GM19452 (cell line): ENCODE measurements at regions not wholly inside any gene's neighbourhood (a gene's known extent, or its start where the extent isn't known, plus 50 kb on each side); places are given as distances from the start of the nearest gene placed in this dataset.
"Not testable (repeated sequence)": the region's sequence is repeated elsewhere in the genome, so short reads cannot be mapped to it uniquely, and the experiment has no call there.

ENCODE experiments used
- ATAC-seq: cut with Tn5 transposase; IDR thresholded peaks from one replicate; pipeline ENCODE4 v1.9.1; 2021; ENCODE audit not compliant: unreplicated experiment

DNA sequence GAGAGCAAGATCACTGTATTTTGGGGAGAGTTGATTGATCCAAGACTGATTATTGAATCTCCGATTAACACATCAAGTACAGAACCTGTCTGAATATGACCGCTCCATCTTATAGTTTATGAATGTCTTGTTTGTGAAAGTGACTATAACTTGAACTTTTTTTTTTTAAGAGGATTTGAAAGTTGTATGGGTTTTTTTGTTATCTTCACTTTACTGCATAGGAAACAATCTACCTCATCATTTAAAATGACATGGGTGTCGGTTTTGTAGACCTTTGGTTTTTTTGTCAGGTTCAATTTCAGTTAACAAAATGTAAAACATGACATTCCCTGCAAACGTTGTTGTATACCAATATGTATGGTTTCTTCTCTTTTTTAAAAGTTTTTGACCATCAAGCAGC is 103.0 kb upstream of the NUDT6 start:
- ATAC-seq: no peak

DNA sequence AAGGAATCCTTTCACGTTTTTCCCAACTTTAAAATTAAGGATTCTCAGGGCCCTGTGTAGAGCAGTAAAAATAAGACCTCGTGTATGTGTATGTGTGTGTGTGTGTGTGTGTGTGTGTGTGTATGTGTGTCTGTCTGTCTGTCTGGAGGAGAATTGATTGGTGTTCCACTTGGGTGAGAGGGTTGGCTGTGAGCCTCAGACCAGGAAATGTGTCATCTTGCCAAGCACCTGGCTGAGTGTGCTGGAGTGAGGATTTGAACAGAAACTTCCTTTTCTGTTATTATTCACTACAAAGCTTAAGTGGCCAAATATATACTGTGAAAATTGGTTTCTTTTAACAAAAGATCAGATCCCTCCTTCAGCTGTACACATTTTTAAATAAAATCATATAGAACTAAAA is 103.6 kb upstream of the NUDT6 start:
- not testable (repeated sequence) for ATAC-seq

- no peak for ATAC-seq
Observed at GRCh38 chr4:123031664-123032063, 109.3 kb upstream of the NUDT6 start.

- ATAC-seq: no peak
Observed at GRCh38 chr4:123034023-123034422, 111.6 kb upstream of the NUDT6 start.

DNA sequence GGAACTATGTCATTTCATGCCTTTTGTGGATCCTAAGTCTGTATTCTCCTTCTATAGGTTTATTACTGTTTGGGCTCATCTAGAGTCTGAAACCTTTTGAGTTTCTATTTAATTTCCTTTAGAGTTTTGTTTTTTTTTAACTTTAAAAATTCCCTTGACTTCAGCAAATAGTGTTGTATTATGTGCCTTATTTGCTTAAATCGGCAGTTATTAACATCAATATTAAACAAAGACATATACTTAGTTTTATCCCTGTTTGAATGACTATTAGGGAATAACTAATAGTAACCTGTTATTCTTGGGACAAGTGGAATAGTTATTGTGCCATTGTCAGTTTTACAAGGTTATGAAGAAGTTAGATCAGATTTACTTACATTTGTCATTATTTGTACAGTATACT is 112.8 kb upstream of the NUDT6 start:
- ATAC-seq: no peak

DNA sequence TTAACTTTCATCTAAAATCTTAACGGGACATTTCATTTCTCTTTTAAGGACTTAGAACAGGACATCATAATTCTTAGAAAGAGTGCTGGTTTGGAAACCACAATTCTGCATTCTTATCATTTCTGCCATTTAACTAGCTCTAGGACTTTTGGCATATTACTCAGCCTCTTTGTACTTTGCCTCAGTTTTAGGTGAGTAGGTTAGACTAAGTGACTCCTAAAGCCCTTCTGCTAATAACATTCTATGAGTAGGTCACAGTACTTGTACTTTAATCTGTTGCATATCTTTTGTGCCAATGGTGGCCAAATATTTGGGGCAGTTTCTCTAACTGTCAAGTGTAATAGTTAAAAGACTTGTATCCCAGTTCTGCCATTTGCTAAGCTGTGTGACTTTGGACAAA is 115.4 kb upstream of the NUDT6 start:
- no peak for ATAC-seq

GRCh38 chr4:123042095-123042494 is 119.7 kb upstream of the NUDT6 start:
- ATAC-seq: no peak

DNA sequence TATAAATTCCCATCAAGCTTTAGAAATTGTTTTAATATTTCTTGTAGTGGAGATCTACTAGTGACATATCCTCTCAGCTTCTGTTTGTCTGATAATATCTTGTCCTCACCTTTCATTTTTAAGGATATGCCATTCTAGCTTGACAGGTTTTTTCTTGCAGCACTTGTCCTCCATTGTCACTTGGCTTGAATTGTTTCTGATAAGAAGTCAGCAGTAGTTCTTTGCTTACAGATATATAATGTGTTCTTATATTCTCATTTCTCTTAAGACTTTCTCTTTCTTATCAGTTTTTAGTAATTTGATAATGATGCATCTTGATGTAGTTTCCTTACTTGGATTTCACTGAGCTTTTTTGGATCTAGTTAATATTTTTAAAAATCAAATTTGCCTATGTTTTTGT is 120.6 kb upstream of the NUDT6 start:
- ATAC-seq: no peak

GRCh38 chr4:123043793-123044425 is 121.5 kb upstream of the NUDT6 start:
- ATAC-seq: no peak

GRCh38 chr4:123046096-123046495 is 123.7 kb upstream of the NUDT6 start:
- no peak for ATAC-seq

- no peak for ATAC-seq
Observed at GRCh38 chr4:123050018-123050417, 127.6 kb upstream of the NUDT6 start.

GRCh38 chr4:123052007-123052406 is 129.6 kb upstream of the NUDT6 start:
- no peak for ATAC-seq

DNA sequence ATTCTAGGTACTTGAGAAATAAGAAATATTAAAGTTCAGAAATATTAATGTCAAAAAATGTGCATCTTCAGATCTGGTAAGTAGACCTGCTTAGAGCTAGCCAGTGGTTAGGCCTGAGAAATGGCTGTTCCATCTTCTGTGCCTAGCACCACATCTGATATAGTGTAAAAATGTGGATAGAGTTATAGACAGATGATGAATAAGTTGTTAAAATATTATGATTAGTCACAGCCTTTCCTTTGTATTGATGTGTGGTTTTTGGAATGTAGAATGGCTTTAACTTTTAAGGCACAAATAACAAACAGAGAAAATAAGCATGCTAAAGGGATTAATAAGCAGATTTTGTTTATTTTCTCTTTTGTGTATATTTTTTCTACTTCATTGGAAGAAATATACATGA is 133.5 kb upstream of the NUDT6 start:
- ATAC-seq: no peak

GRCh38 chr4:123060039-123060770 is 137.8 kb upstream of the NUDT6 start:
- no peak for ATAC-seq

GRCh38 chr4:123064390-123064789 is 142.0 kb upstream of the NUDT6 start:
- no peak for ATAC-seq

DNA sequence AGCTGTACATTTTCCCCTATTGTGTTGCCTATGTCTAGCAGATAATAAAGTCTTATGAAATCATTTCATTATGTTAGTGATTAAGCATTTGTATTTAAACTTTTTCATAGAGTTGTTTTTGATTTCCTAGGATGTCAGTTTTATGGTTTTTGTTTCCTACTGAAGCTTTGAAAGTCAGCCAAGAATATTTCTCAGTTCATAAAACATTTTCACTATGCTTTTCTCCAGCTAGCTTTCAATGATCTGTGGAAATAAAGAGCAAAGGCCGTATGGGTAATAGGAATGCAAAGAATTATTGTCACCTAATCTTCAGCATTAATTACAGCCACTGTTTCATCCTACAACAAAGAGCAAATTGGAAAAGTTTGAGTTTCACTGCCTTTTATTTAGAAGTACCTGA is 145.7 kb upstream of the NUDT6 start:
- ATAC-seq: no peak

GRCh38 chr4:123072060-123072459 is 149.7 kb upstream of the NUDT6 start:
- no peak for ATAC-seq

- no peak for ATAC-seq
Observed at GRCh38 chr4:123073650-123074049, 151.3 kb upstream of the NUDT6 start.

GRCh38 chr4:123077330-123077729 is 154.9 kb upstream of the NUDT6 start:
- no peak for ATAC-seq

GRCh38 chr4:123081971-123082370 is 159.6 kb upstream of the NUDT6 start:
- no peak for ATAC-seq

- ATAC-seq: no peak
Observed at GRCh38 chr4:123083646-123084045, 161.2 kb upstream of the NUDT6 start.

GRCh38 chr4:123088501-123088900 is 166.1 kb upstream of the NUDT6 start:
- ATAC-seq: no peak

GRCh38 chr4:123090886-123091285 is 168.5 kb upstream of the NUDT6 start:
- no peak for ATAC-seq
